Parathyroid adenoma (tissue), 2 donors: ENCODE measurements at regions not wholly inside any gene's neighbourhood (a gene's known extent, or its start where the extent isn't known, plus 50 kb on each side); places are given as distances from the start of the nearest gene placed in this dataset.

ENCODE experiments used
- H2AFZ ChIP-seq: fragments of 300-600 bp; sonication (generic); one replicate; pipeline ENCODE4 v1.7.0; 2017; ENCODE audit warnings: antibody characterized with exemption, mild to moderate bottlenecking
- H3K27ac ChIP-seq: fragments of 300-600 bp; sonication (generic); one replicate; pipeline ENCODE4 v1.7.0; 2017
- H3K27me3 ChIP-seq: fragments of 300-600 bp; sonication (generic); one replicate; pipeline ENCODE4 v1.7.0; 2017; ENCODE audit warnings: low read length; ENCODE audit not compliant: control insufficient read depth, insufficient read depth
- H3K36me3 ChIP-seq: fragments of 300-600 bp; sonication (generic); one replicate; pipeline ENCODE4 v1.7.0; 2017; ENCODE audit warnings: low read length; ENCODE audit not compliant: control insufficient read depth, insufficient read depth
- H3K4me1 ChIP-seq: fragments of 300-600 bp; sonication (generic); one replicate; pipeline ENCODE4 v1.7.0; 2017; ENCODE audit warnings: control low read depth
- H3K4me2 ChIP-seq: fragments of 300-600 bp; sonication (generic); one replicate; pipeline ENCODE4 v1.7.0; 2017; ENCODE audit warnings: low read length
- H3K4me3 ChIP-seq: fragments of 300-600 bp; sonication (generic); one replicate; pipeline ENCODE4 v1.7.0; 2017; ENCODE audit warnings: low read depth, low read length
- H3K79me2 ChIP-seq: fragments of 300-600 bp; sonication (generic); one replicate; pipeline ENCODE4 v1.7.0; 2017; ENCODE audit warnings: control low read depth
- H3K9ac ChIP-seq: fragments of 300-600 bp; sonication (generic); one replicate; pipeline ENCODE4 v1.7.0; 2017; ENCODE audit warnings: mild to moderate bottlenecking
- H3K9me3 ChIP-seq: fragments of 300-600 bp; sonication (generic); one replicate; pipeline ENCODE4 v1.7.0; 2017; ENCODE audit warnings: low read length; ENCODE audit not compliant: control insufficient read depth
- TF ChIP-seq, protein P1 (sequence below): fragments of 300-600 bp; sonication (generic); IDR thresholded peaks from one replicate; pipeline ENCODE4 v1.7.0; 2017; ENCODE audit warnings: antibody characterized with exemption, mild to moderate bottlenecking
- donor health status: primary hyperparathyroidism.

DNA sequence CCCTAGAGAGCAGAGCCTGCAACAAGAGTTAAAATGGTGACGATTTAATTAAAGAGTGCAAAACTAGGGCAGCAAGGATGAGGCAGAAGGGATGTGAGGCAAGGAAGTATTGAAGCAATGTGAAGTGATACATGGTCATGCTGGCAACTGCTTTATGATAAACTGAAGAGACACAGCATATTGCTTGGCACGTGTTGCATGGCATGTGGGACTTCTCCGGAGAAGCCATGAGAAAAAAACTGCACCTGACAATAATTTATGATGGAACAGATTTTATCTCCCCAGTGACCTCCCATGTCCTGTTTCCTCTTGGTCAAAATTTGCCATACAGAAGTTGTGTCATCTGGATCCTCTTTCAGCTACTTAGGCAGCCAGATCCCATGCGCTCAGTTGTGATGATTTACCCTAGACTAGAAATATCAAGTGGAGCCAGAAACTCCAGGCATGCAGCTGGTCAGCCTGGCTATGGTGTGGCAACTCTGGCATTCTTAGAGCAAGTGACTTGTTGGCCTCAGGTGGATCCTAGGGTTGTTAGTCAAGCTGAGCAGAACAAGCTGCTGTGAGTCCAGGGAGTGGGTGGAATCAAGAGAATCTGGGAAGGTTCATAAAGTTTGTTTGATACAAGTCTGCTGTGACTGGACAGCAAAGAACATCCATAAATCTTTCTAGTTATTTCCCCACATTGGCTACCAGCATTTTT, 611.4 kb upstream of the USP24 start:
- Histone ChIP-seq H3K4me2 (no peak overlapping the region), H3K36me3 (no peaks in the 10 kb centered on the region), H3K4me1 (peaks cover 36% of the 10 kb centered on the region), H3K9me3 (no peaks in the 10 kb centered on the region), H3K79me2 (no peaks in the 10 kb centered on the region), H3K9ac (no peak overlapping the region), H2AFZ (no peak overlapping the region), H3K27ac (peak overlapping the region; percentile 69), H3K4me3 (no peak overlapping the region), H3K27me3 (no peaks in the 10 kb centered on the region)
- TF ChIP-seq, protein P1, sequence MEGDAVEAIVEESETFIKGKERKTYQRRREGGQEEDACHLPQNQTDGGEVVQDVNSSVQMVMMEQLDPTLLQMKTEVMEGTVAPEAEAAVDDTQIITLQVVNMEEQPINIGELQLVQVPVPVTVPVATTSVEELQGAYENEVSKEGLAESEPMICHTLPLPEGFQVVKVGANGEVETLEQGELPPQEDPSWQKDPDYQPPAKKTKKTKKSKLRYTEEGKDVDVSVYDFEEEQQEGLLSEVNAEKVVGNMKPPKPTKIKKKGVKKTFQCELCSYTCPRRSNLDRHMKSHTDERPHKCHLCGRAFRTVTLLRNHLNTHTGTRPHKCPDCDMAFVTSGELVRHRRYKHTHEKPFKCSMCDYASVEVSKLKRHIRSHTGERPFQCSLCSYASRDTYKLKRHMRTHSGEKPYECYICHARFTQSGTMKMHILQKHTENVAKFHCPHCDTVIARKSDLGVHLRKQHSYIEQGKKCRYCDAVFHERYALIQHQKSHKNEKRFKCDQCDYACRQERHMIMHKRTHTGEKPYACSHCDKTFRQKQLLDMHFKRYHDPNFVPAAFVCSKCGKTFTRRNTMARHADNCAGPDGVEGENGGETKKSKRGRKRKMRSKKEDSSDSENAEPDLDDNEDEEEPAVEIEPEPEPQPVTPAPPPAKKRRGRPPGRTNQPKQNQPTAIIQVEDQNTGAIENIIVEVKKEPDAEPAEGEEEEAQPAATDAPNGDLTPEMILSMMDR, result no peak

DNA sequence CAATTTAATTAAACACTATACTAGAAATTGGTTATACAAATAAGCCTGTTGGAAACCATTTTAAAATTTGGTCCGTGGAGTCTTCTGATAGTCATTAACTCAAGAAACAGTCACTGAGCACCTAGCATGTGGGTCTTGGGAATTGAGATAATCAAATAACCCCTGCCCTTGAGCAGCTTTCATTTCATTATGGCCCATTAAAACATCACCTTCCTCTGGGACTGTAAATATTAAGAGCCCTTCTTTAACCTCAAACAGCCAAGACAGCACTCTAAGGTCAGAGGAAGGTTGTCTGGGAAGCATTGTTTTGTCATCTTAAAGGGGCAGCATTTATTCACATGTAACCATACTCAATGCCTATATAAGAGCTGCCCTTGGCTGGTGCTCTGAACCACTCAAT, 610.3 kb upstream of the USP24 start:
- peaks cover 38% of the 10 kb centered on the region for H3K4me1 ChIP-seq
- no peaks in the 10 kb centered on the region for H3K36me3 ChIP-seq
- H3K27me3 ChIP-seq, result no peaks in the 10 kb centered on the region
- no peaks in the 10 kb centered on the region for H3K79me2 ChIP-seq
- no peak overlapping the region for H2AFZ ChIP-seq
- peak overlapping the region; percentile 69 for H3K27ac ChIP-seq
- no peak overlapping the region for H3K4me3 ChIP-seq
- no peak overlapping the region for H3K9ac ChIP-seq
- no peak overlapping the region for H3K4me2 ChIP-seq
- TF ChIP-seq, protein P1, result no peak
- H3K9me3 ChIP-seq, result no peaks in the 10 kb centered on the region

DNA sequence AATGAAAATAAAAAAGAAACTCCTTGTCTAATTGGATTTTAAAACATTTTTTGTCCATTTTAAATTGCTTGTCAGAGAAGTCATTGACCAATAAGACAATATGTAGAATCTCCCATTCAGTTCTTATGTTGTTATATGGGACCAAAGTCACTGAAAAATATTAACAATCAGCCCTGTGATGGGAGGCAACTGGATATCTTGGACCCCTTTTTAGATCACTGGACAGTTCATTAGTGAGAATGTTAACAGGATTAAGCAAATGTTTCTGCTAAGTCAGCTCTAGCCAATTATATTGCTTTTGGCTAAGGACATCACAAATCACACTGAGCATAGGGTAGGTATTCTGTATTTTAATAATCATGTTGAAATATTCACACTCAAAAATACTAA, 609.1 kb upstream of the USP24 start:
- Histone ChIP-seq H3K36me3 (no peaks in the 10 kb centered on the region), H3K4me1 (peaks cover 35% of the 10 kb centered on the region), H3K9ac (no peak overlapping the region), H3K27me3 (no peaks in the 10 kb centered on the region), H2AFZ (no peak overlapping the region), H3K27ac (no peak overlapping the region), H3K9me3 (no peaks in the 10 kb centered on the region), H3K79me2 (no peaks in the 10 kb centered on the region), H3K4me3 (no peak overlapping the region), H3K4me2 (no peak overlapping the region)
- TF ChIP-seq, protein P1, result no peak

DNA sequence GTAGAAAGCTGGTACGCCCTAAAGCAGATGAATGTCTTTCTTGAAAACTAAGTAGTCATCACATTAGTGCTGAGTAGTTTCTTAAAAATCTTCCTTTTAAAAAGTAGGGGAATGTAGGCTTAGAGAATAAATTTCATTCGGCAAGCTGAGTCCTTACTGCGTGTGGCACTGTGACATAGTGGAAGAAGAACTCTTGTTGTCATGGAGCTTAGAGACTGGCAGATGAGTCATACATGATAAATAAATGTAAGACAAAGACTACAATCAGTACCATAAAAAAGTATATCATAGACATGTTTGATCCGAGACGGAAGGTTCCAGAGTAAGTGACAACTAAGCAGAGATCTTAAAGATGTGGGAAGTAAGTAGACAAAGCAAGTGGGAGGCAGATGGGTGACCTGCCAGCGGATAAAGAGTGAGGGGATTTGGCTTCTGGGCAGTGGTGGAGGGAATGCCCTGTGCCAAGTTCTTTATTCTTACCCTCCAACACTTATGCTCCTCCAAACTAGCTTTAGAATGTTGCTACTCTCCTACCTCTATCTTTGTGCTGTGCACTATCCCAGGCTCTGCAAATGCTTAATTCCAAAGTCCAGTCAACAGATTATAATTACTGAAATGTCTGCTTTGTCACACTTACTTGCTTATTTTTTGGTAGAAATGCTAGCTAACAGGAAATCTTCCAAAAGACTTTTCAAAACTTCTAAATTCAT, 608.5 kb upstream of the USP24 start:
- peak overlapping the region; percentile 80 for H3K27ac ChIP-seq
- TF ChIP-seq, protein P1, result no peak
- peaks cover 35% of the 10 kb centered on the region for H3K4me1 ChIP-seq
- H2AFZ ChIP-seq, result no peak overlapping the region
- no peaks in the 10 kb centered on the region for H3K36me3 ChIP-seq
- H3K4me3 ChIP-seq, result no peak overlapping the region
- H3K27me3 ChIP-seq, result no peaks in the 10 kb centered on the region
- no peaks in the 10 kb centered on the region for H3K9me3 ChIP-seq
- H3K9ac ChIP-seq, result no peak overlapping the region
- no peak overlapping the region for H3K4me2 ChIP-seq
- no peaks in the 10 kb centered on the region for H3K79me2 ChIP-seq
